ENCODE measurements at regions not wholly inside any gene's neighbourhood (a gene's known extent, or its start where the extent isn't known, plus 50 kb on each side); places are given as distances from the start of the nearest gene placed in this dataset.

DNA sequence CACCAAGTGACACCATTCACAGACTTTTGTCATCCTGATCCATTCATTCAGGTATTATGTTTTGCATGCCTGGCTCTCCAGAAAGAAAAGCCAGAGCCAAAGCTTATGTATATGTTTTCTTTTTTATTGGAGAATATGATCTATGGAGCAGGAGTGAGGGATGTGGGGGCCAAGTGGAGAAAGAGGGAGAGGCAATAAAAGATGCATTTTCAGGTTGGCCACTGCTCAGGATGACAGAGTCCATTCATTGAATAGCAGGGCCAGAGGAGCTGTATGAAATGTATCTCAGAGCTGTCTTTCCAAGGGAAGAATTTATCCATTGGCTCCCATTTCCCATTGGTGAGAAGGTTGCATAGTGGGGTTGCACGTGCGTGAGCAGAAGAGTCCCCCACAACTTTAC is 416.1 kb downstream of the ATP23 start:
- TF ChIP-seq, protein P1, sequence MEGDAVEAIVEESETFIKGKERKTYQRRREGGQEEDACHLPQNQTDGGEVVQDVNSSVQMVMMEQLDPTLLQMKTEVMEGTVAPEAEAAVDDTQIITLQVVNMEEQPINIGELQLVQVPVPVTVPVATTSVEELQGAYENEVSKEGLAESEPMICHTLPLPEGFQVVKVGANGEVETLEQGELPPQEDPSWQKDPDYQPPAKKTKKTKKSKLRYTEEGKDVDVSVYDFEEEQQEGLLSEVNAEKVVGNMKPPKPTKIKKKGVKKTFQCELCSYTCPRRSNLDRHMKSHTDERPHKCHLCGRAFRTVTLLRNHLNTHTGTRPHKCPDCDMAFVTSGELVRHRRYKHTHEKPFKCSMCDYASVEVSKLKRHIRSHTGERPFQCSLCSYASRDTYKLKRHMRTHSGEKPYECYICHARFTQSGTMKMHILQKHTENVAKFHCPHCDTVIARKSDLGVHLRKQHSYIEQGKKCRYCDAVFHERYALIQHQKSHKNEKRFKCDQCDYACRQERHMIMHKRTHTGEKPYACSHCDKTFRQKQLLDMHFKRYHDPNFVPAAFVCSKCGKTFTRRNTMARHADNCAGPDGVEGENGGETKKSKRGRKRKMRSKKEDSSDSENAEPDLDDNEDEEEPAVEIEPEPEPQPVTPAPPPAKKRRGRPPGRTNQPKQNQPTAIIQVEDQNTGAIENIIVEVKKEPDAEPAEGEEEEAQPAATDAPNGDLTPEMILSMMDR (IDR thresholded peaks at IDR 0.05) = no peak
- TF ChIP-seq EZH2 (IDR thresholded peaks at IDR 0.05; ENCODE audit: borderline replicate concordance, insufficient read depth, low read depth, low read length, poor library complexity, severe bottlenecking) = no peak

Data from B cell (primary cell).